Kidney (tissue), 13 donors: ENCODE measurements at regions not wholly inside any gene's neighbourhood (a gene's known extent, or its start where the extent isn't known, plus 50 kb on each side); places are given as distances from the start of the nearest gene placed in this dataset.

Experiments
- DNase-seq, 5 donors: peaks; one replicate each; pipeline ENCODE4 v3.0.0-alpha.2; 2013 to 2020
- FAIRE-seq: peaks from 2 replicates; lab custom pipeline; 2012; peaks lifted over from hg19 to GRCh38; lab: Jason Lieb, UNC
- H3K27ac ChIP-seq, 2 donors: one replicate each; pipeline ENCODE4 v1.7.0; 2013; ENCODE audit warnings: low read depth in 2 of 2, low read length in 2 of 2, inconsistent platforms in 1 of 2
- H3K27me3 ChIP-seq: one replicate; pipeline ENCODE4 v1.7.1; 2013; ENCODE audit warnings: low read length, inconsistent platforms; ENCODE audit not compliant: control insufficient read depth, insufficient read depth
- H3K36me3 ChIP-seq, 3 donors: one replicate each; pipeline versions ENCODE4 v1.7.0 to v1.7.1; 2013; ENCODE audit warnings: low read length in 3 of 3, control low read depth in 1 of 3, inconsistent platforms in 1 of 3; ENCODE audit not compliant: insufficient read depth in 3 of 3, control insufficient read depth in 2 of 3
- H3K4me1 ChIP-seq, 3 donors: one replicate each; pipeline versions ENCODE4 v1.7.0 to v1.7.1; 2013; ENCODE audit warnings: low read length in 3 of 3, inconsistent platforms in 1 of 3, low read depth in 1 of 3; ENCODE audit not compliant: control insufficient read depth in 2 of 3, insufficient read depth in 2 of 3
- H3K4me3 ChIP-seq, 3 donors: one replicate each; pipeline versions ENCODE4 v1.7.0 to v1.8.1; 2013; ENCODE audit warnings: low read length in 3 of 3, control low read depth in 1 of 3, inconsistent platforms in 1 of 3
- H3K9ac ChIP-seq, 3 donors: one replicate each; pipeline versions ENCODE4 v1.7.0 to v1.7.1; 2013; ENCODE audit warnings: low read length in 3 of 3, control low read depth in 1 of 3, inconsistent platforms in 1 of 3
- H3K9me3 ChIP-seq, 3 donors: one replicate each; pipeline versions ENCODE4 v1.7.0 to v1.7.1; 2013; ENCODE audit warnings: low read length in 3 of 3, control low read depth in 1 of 3, inconsistent platforms in 1 of 3; ENCODE audit not compliant: control insufficient read depth in 2 of 3, insufficient read depth in 1 of 3
- CTCF ChIP-seq: IDR thresholded peaks from 3 replicates; pipeline ENCODE4 v1.5.1; 2012; ENCODE audit warnings: mild to moderate bottlenecking, moderate library complexity, borderline replicate concordance; ENCODE audit not compliant: insufficient read depth; ENCODE audit errors: extremely low read depth
- intact Hi-C: fragments of 100-400 bp; cut with DNase I; formaldehyde crosslinking; loops from one replicate; pipeline ENCODE4 v1.11.1; 2022
- donor health status: control.
- donor health status: control.
- donor health status: control.
- donor health status: control.
- donor health status: control.
- donor health status: DM: yes; HTN: yes; CAD: no.
- donor health status: Normal renal cell carcinoma (clear cell type).

DNA sequence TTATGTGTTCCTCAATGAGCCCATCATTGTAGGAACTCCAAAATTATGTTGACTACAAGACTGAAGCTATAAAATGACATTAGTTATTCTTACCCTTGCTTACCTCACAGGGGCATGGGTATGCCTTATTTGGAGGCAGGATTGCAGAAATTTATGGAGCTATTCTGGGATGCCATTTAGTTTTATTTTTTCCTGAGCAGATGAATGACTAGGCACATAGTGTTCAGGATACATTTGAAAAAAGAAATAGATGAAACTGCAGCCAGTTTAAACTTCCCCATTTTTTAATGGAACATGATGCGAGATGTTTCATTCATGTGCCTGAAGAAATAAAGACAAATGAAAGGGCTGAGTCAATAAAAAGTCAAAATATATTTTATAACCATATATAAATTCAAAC is 399.2 kb upstream of the JAG1 start:
- FAIRE-seq (no peak), DNase-seq (no peak)
- Histone ChIP-seq H3K9me3 (no peaks in the 10 kb centered on the region), H3K27me3 (no peaks in the 10 kb centered on the region), H3K4me1 (no peaks in the 10 kb centered on the region), H3K4me3 (no peak overlapping the region), H3K36me3 (no peaks in the 10 kb centered on the region), H3K27ac (no peak overlapping the region), H3K9ac (no peak overlapping the region)
- TF ChIP-seq CTCF, result no peak
- intact Hi-C loops, result no loop called here

GRCh38 chr20:11076434-11077105 is 402.8 kb upstream of the JAG1 start:
- FAIRE-seq (no peak), DNase-seq (peak in 3 of 5 donors; percentile 20 to 50 (median 47))
- H3K27ac ChIP-seq, result no peak overlapping the region
- H3K9ac ChIP-seq, result no peak overlapping the region
- intact Hi-C loops, result no loop called here
- H3K9me3 ChIP-seq, result no peaks in the 10 kb centered on the region
- no peaks in the 10 kb centered on the region for H3K4me1 ChIP-seq
- H3K4me3 ChIP-seq, result no peak overlapping the region
- TF ChIP-seq CTCF, result no peak
- no peaks in the 10 kb centered on the region for H3K36me3 ChIP-seq
- no peaks in the 10 kb centered on the region for H3K27me3 ChIP-seq

DNA sequence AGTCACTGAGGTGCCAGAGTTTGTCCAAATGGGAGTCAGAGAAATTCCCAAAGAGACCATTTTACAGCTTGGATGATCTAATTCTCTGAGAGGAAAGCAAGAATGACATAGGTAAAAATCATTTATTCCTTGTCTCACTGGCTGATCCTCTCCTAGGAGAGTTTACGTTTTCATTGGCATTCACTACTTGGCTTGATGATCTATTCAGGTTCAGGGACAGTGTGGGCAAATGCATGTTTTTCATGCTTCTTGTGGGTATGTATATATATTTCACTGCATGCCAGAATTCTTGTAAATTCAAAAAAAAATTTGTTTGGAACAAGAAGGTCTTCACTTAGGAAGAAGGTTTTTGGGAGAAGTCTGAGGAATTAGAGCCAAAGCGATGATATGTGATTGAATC is 403.4 kb upstream of the JAG1 start:
- Histone ChIP-seq H3K4me3 (no peak overlapping the region), H3K4me1 (no peaks in the 10 kb centered on the region), H3K27ac (no peak overlapping the region), H3K9ac (no peak overlapping the region), H3K27me3 (no peaks in the 10 kb centered on the region), H3K9me3 (no peaks in the 10 kb centered on the region), H3K36me3 (no peaks in the 10 kb centered on the region)
- intact Hi-C loops, result no loop called here
- DNase-seq (no peak), FAIRE-seq (no peak)
- TF ChIP-seq CTCF, result no peak

DNA sequence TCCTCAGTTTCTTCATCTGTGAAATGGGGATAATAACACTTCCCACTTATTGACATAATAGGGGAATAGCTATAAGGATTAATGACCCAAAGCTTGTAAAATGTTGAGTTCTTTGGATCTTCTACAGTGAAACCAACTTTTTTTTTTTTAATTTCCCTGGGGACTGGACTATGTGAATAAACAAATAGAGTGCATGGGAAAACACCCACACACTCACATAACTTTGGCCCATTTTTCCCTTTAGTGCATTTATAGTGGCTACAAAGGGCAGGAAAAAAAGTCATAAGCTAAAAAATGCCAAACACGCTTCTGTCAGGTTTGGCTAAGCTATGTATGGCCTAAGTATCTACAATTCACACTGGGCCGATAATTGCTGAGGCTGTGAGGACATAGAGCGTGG is 406.2 kb upstream of the JAG1 start:
- H3K27ac ChIP-seq, result no peak overlapping the region
- H3K4me3 ChIP-seq, result no peak overlapping the region
- TF ChIP-seq CTCF, result no peak
- DNase-seq, result no peak
- H3K27me3 ChIP-seq, result no peaks in the 10 kb centered on the region
- H3K4me1 ChIP-seq, result no peaks in the 10 kb centered on the region
- intact Hi-C loops, result no loop called here
- H3K9me3 ChIP-seq, result no peaks in the 10 kb centered on the region
- no peak overlapping the region for H3K9ac ChIP-seq
- H3K36me3 ChIP-seq, result no peaks in the 10 kb centered on the region
- no peak for FAIRE-seq
